ENCODE measurements at regions not wholly inside any gene's neighbourhood (a gene's known extent, or its start where the extent isn't known, plus 50 kb on each side); places are given as distances from the start of the nearest gene placed in this dataset.
A peak's percentile ranks its signal among the peaks of the same experiment; 100 is the strongest.
"Not testable (repeated sequence)": the region's sequence is repeated elsewhere in the genome, so short reads cannot be mapped to it uniquely, and the experiment has no call there.

- DNase-seq = peak; percentile 89
Observed at GRCh38 chr4:60682901-60683300, 517.2 kb upstream of the ADGRL3 start.

- DNase-seq = peak; percentile 94
Observed at GRCh38 chr4:60683357-60683756, 516.8 kb upstream of the ADGRL3 start.

GRCh38 chr4:60683973-60684372 is 516.2 kb upstream of the ADGRL3 start:
- peak; percentile 94 for DNase-seq

GRCh38 chr4:60696062-60696461 is 504.1 kb upstream of the ADGRL3 start:
- not testable (repeated sequence) for DNase-seq

GRCh38 chr4:60709061-60709460 is 491.1 kb upstream of the ADGRL3 start:
- DNase-seq = no peak

GRCh38 chr4:60718874-60719273 is 481.3 kb upstream of the ADGRL3 start:
- DNase-seq = no peak

- peak; percentile 49 for DNase-seq
Observed at GRCh38 chr4:60721685-60722084, 478.4 kb upstream of the ADGRL3 start.

GRCh38 chr4:60723796-60724195 is 476.3 kb upstream of the ADGRL3 start:
- DNase-seq = no peak

- peak; percentile 97 for DNase-seq
Observed at GRCh38 chr4:60724623-60725022, 475.5 kb upstream of the ADGRL3 start.

GRCh38 chr4:60726779-60727178 is 473.3 kb upstream of the ADGRL3 start:
- no peak for DNase-seq

- peak; percentile 22 for DNase-seq
Observed at GRCh38 chr4:60729194-60729593, 470.9 kb upstream of the ADGRL3 start.

GRCh38 chr4:60729764-60730163 is 470.4 kb upstream of the ADGRL3 start:
- not testable (repeated sequence) for DNase-seq

- DNase-seq = peak; percentile 37
Observed at GRCh38 chr4:60737858-60738257, 462.3 kb upstream of the ADGRL3 start.

- DNase-seq = peak; percentile 27
Observed at GRCh38 chr4:60743654-60744053, 456.5 kb upstream of the ADGRL3 start.

GRCh38 chr4:60744767-60745166 is 455.4 kb upstream of the ADGRL3 start:
- peak; percentile 38 for DNase-seq

- DNase-seq = no peak
Observed at GRCh38 chr4:60745800-60746571, 454.1 kb upstream of the ADGRL3 start.

GRCh38 chr4:60750962-60751361 is 449.2 kb upstream of the ADGRL3 start:
- DNase-seq = no peak

- peak; percentile 49 for DNase-seq
Observed at GRCh38 chr4:60757986-60758680, 442.0 kb upstream of the ADGRL3 start.

GRCh38 chr4:60759518-60760245 is 440.4 kb upstream of the ADGRL3 start:
- no peak for DNase-seq

- peak; percentile 25 for DNase-seq
Observed at GRCh38 chr4:60780874-60781273, 419.3 kb upstream of the ADGRL3 start.

- DNase-seq = no peak
Observed at GRCh38 chr4:60790608-60791007, 409.5 kb upstream of the ADGRL3 start.

GRCh38 chr4:60794372-60794771 is 405.8 kb upstream of the ADGRL3 start:
- DNase-seq = no peak

GRCh38 chr4:60799214-60799613 is 400.9 kb upstream of the ADGRL3 start:
- no peak for DNase-seq
